ENCODE measurements at regions not wholly inside any gene's neighbourhood (a gene's known extent, or its start where the extent isn't known, plus 50 kb on each side); places are given as distances from the start of the nearest gene placed in this dataset.

DNA sequence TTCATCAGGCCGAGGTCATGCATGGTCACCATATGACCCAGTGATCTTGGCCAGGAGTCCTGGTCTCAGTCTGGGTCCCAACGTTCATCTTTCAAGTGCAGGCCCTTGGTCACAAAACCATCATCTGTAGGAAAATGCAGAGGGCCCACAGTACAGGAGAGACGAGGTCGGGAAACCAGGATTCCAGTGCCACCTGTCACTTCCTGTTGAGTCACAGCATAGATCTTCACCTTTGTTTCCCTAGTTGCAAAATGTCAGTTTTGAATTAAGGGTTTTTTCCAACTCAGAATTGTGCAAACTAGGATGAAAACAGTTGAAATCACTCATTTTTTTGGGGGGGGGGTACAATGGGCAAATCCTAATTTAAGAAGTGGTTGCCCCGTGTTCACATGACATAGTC lies 162.2 kb downstream of the INSIG2 start:
- Histone ChIP-seq H3K27ac (ENCODE audit: low read depth in 1 of 2, low read length in 2 of 2) (no peak overlapping the region), H3K27me3 (ENCODE audit: control insufficient read depth in 4 of 4, insufficient read depth in 4 of 4, low read length in 3 of 4) (no peaks in the 10 kb centered on the region), H3K36me3 (ENCODE audit: control insufficient read depth in 4 of 4, insufficient read depth in 3 of 4, low read depth in 1 of 4, low read length in 3 of 4) (no peaks in the 10 kb centered on the region), H3K4me3 (ENCODE audit: low read depth in 1 of 3, low read length in 3 of 3) (no peak overlapping the region), H3K9ac (ENCODE audit: low read depth in 1 of 2, low read length in 2 of 2) (no peak overlapping the region), H3K9me3 (ENCODE audit: control insufficient read depth in 4 of 4, low read length in 3 of 4) (no peaks in the 10 kb centered on the region), H3K4me1 (ENCODE audit: control insufficient read depth in 4 of 4, insufficient read depth in 4 of 4, low read length in 3 of 4) (peaks cover 0 to 3% (median 0%) of the 10 kb centered on the region in 4 donors)
- TF ChIP-seq HNF4A (conservative IDR thresholded peaks at IDR 0.05) (no peak), HNF4G (IDR thresholded peaks at IDR 0.05) (no peak), SP1 (IDR thresholded peaks at IDR 0.05) (no peak), NR2F2 (IDR thresholded peaks at IDR 0.05) (no peak), REST (IDR thresholded peaks at IDR 0.05) (no peak), JUND (IDR thresholded peaks at IDR 0.05) (no peak), TAF1 (conservative IDR thresholded peaks at IDR 0.05) (no peak), FOXA1 (IDR thresholded peaks at IDR 0.05) (no peak), GABPA (IDR thresholded peaks at IDR 0.05 in 1 of 2, conservative IDR thresholded peaks at IDR 0.05 in 1 of 2) (no peak), YY1 (IDR thresholded peaks at IDR 0.05) (no peak), RXRA (IDR thresholded peaks at IDR 0.05) (no peak), FOXA2 (IDR thresholded peaks at IDR 0.05) (no peak), RAD21 (IDR thresholded peaks at IDR 0.05) (no peak), EGR1 (IDR thresholded peaks at IDR 0.05; ENCODE audit: low read depth in 2 of 2) (no peak)
- TF ChIP-seq, protein P1, sequence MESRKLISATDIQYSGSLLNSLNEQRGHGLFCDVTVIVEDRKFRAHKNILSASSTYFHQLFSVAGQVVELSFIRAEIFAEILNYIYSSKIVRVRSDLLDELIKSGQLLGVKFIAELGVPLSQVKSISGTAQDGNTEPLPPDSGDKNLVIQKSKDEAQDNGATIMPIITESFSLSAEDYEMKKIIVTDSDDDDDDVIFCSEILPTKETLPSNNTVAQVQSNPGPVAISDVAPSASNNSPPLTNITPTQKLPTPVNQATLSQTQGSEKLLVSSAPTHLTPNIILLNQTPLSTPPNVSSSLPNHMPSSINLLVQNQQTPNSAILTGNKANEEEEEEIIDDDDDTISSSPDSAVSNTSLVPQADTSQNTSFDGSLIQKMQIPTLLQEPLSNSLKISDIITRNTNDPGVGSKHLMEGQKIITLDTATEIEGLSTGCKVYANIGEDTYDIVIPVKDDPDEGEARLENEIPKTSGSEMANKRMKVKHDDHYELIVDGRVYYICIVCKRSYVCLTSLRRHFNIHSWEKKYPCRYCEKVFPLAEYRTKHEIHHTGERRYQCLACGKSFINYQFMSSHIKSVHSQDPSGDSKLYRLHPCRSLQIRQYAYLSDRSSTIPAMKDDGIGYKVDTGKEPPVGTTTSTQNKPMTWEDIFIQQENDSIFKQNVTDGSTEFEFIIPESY (IDR thresholded peaks at IDR 0.05), result no peak
- TF ChIP-seq, protein P2, sequence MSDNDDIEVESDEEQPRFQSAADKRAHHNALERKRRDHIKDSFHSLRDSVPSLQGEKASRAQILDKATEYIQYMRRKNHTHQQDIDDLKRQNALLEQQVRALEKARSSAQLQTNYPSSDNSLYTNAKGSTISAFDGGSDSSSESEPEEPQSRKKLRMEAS (IDR thresholded peaks at IDR 0.05), result no peak
- TF ChIP-seq, protein P3, sequence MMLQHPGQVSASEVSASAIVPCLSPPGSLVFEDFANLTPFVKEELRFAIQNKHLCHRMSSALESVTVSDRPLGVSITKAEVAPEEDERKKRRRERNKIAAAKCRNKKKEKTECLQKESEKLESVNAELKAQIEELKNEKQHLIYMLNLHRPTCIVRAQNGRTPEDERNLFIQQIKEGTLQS (IDR thresholded peaks at IDR 0.05), result no peak
- TF ChIP-seq, protein P4, sequence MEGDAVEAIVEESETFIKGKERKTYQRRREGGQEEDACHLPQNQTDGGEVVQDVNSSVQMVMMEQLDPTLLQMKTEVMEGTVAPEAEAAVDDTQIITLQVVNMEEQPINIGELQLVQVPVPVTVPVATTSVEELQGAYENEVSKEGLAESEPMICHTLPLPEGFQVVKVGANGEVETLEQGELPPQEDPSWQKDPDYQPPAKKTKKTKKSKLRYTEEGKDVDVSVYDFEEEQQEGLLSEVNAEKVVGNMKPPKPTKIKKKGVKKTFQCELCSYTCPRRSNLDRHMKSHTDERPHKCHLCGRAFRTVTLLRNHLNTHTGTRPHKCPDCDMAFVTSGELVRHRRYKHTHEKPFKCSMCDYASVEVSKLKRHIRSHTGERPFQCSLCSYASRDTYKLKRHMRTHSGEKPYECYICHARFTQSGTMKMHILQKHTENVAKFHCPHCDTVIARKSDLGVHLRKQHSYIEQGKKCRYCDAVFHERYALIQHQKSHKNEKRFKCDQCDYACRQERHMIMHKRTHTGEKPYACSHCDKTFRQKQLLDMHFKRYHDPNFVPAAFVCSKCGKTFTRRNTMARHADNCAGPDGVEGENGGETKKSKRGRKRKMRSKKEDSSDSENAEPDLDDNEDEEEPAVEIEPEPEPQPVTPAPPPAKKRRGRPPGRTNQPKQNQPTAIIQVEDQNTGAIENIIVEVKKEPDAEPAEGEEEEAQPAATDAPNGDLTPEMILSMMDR (IDR thresholded peaks at IDR 0.05; ENCODE audit: low read depth, low read length, missing input control), result no peak
- 70% methylated on average over 5 of the region's 5 CpGs for WGBS
- DNase-seq (ENCODE audit: low spot score), result no peak

All from liver (tissue), 8 donors.